Erythroblast (primary cell): ENCODE measurements at regions not wholly inside any gene's neighbourhood (a gene's known extent, or its start where the extent isn't known, plus 50 kb on each side); places are given as distances from the start of the nearest gene placed in this dataset.
"Not testable (repeated sequence)": the region's sequence is repeated elsewhere in the genome, so short reads cannot be mapped to it uniquely, and the experiment has no call there.

Source experiments
- DNase-seq, 2 experiments: peaks; one replicate each; lab custom pipeline; 2025; lab: John Stamatoyannopoulos, UW
- GATA1 ChIP-seq: IDR thresholded peaks from 2 replicates; pipeline ENCODE4 v1.6.1; 2011; ENCODE audit warnings: low read depth, mild to moderate bottlenecking, control low read depth, low read length, moderate library complexity
- POLR2A ChIP-seq: IDR thresholded peaks from 2 replicates; pipeline ENCODE4 v1.6.1; 2011; ENCODE audit warnings: mild to moderate bottlenecking, low read length

DNA sequence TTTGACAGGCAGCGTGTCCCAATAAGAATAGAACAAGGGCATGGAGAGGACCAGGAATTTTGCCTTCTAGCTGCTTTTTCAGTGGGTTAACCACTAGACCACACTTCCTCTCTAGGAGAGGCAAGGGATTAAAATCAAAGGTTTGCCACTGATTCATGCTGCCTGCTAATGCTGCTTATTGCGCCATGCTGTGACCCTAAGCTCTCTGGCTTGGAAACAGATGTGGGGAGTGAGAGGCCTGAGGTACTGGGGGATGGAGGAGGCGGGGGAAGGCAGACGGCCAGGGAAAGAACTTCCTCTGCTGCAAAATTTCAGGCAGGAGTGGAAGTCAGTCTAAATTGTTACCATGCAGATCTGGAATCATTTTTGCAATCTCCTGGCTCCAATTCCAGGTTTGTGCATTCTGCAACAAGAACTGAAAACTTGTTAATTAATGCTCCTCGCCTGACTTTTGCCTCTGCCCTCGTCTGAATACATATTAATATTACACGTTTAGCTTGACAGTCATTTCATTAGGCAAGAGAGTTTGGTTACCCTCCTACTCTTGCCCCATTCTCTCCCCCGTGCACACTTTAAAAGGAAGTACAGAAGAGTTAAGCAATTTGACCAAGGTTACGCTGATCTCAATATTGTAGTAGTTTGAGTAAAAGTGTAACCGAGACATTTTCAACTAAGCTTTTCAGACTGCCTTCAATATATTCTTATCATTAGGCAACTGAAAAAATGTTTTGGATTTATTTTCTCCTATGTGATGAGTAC is 121.7 kb upstream of the SPRED1 start:
- TF ChIP-seq GATA1 = no peak
- TF ChIP-seq POLR2A = no peak
- no peak for DNase-seq

DNA sequence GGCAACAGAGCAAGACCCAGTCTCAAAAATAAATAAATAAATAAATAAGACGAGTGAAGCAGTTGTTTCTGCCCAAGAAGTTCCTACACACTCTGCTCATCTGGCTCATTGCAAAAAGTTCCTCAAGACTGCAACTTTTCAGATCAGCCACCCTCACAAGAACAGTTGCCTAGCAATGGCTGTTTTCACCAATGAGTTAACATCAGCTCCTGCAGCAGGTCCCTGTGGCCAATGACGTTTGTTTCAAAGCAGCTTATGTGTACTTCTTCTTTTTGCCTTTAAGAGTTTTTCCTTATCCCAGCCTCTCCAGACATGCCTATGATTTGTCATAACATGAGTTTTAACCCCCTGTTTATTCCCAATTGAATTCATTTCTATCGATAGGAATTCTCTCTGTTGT is 118.4 kb upstream of the SPRED1 start:
- TF ChIP-seq GATA1 (no peak), POLR2A (no peak)
- DNase-seq = no peak

DNA sequence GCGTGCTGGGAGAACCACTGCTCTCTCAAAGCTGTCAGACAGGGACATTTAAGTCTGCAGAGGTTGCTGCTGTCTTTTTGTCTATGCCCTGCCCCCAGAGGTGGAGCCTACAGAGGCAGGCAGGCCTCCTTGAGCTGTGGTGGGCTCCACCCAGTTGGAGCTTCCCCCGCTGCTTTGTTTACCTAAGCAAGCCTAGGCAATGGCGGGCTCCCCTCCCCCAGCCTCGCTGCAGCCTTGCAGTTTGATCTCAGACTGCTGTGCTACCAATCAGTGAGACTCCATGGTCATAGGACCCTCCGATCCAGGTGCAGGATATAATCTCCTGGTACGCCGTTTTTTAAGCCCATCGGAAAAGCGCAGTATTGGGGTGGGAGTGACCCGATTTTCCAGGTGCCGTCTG is 110.4 kb upstream of the SPRED1 start:
- DNase-seq = not testable (repeated sequence)

DNA sequence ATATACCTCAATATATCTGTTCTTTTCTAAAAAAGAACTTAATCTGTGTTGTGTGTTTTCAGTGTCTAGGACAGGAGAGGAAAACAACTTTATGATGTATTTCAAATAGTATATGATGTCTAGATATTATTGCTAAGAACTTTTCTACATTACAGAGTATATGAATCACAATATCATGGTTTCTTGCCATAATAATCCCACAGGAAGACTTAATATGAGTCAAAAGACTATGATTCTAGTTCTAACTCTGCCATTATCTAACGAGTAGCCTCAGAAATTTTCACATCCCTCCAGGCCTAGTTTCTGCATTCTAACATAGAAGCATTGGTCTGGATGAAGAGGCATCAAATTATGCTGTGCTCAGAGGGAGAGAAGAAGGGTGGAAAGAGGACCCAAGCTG is 107.7 kb upstream of the SPRED1 start:
- TF ChIP-seq GATA1 = no peak
- TF ChIP-seq POLR2A = no peak
- DNase-seq = no peak

DNA sequence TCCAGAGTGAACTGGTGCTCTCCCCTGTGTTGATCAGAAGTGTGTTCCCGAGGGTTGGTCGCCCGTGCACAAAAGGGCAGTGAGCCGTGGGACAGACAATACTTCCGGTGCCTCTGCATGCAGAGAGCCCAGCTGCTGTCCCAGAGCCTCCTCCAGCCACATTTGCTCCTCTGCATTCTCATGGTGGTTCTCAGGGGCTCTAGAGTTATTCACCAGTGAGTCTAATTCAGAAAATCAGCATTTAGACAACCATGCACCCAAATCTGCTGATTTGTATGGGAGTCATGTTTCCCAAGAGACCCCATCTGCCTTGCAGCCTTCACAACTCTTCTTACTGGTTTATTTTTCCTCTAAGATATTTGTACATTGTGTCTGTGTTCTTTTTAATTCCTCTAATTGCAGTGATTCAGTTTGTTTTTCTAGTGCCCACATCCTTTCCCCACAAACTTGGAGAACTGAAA is 107.0 kb upstream of the SPRED1 start:
- TF ChIP-seq GATA1 = no peak
- no peak for TF ChIP-seq POLR2A
- DNase-seq = no peak

DNA sequence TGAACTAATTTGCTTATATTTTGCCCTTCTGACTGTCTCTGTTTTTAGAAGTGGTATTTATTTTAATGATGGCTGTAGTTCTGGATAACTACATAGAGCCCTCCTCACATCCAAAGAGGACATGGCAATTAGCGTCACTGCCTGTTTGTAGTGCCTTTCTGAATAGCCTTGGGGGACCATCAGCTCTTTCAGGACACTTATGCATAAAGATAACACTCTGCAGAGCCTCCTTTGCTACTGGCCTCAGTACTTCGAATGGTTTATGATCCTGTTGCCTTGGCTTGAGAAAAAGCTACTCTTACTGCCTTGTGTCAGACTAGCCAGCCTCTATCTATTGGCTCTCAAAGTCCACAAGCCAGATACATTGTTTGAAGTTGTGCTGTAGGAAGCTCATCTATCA is 105.4 kb upstream of the SPRED1 start:
- DNase-seq = no peak
- TF ChIP-seq POLR2A (no peak), GATA1 (no peak)

DNA sequence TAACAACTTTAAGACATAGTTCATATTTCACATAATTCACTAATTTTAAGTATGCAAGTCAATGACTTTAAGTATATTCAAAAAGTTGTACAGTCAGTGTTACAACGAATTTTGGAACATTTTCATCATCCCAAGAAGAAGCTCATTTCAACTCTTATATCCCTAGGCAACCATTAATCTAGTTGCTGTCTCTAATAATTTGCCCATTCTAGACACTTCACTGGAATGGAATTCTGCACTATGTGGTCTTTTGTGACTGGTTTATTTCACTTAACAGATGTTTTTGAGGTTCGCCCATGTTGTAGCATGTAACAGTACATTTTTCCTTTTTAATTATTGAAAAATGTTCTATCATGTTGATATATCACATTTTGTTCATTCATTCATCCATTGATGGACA is 104.2 kb upstream of the SPRED1 start:
- DNase-seq = no peak
- TF ChIP-seq GATA1 (no peak), POLR2A (no peak)

DNA sequence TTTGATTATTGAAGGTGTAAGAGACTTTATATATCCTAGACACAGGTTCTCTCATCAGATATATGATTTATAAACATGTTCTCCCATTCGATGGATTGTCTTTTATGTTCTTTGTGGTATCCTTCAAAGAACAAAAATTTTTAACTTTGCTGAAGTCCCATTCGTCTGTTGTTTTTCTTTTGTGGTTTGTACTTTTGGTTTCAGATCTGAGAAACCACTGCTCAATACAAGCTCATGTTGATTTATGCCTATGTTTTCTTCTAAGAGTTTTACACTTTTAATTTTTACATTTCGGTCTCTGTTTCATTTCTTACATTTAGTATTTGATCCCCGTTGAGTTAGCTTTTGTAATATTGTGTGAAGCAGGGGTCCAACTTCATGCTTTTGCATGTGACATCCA is 103.3 kb upstream of the SPRED1 start:
- no peak for TF ChIP-seq GATA1
- no peak for TF ChIP-seq POLR2A
- DNase-seq = no peak

DNA sequence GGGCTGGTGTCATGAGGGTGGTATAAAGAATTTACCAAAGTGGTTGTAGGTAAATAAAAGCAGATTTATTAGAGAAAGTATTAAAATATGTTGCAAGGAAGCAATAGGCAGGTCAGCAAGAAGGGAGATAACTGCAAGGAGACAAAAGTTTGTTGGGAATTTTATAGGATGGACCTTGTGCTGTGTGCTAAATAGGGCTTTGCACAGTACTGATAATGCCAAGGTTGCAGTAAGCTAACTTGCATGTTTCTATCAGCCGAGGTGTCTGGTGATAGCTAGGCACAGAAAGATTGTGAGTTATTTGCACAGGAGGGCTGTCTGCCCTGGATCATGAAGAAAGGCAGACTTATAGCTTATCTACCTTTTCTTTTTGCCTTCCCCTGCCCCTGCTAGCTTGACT is 102.5 kb upstream of the SPRED1 start:
- TF ChIP-seq POLR2A (no peak), GATA1 (no peak)
- DNase-seq = no peak

DNA sequence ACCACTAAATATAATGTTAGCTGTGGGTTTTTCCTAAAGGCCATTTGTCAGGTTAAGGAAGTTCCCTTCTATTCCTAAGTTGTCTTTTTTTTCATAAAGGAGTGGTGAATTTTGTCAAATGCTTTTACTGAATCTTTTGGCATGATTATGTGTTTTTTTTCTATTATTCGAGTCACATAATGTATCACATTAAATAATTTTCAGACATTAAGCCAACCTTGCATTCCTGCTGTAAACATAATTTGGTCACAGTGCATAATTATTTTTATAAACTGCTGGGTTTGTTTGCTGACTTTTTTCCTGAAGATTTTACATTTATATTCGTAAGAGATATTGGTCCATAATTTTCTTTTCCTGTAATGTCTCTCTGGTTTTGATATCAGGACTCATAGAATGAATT is 101.8 kb upstream of the SPRED1 start:
- TF ChIP-seq GATA1 (no peak), POLR2A (no peak)
- DNase-seq = no peak

DNA sequence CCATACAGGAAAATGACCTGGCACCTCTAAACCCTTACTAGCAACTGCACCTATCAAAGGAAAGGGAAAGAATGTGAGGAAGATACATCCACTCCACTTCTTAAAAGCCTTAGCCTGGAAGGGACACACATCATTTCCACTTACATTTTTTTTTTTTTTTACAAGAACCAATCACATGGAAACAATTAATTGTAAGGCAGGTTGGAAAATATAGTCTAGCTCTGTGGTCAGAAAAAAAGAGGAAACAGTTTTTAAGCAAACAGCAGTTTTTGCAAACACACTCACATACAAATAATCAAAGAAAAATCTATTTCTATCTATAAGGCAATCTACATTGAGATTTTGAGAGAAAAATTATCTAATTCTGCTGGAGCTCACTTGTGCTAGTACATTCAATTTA is 98.9 kb upstream of the SPRED1 start:
- TF ChIP-seq GATA1 (no peak), POLR2A (no peak)

DNA sequence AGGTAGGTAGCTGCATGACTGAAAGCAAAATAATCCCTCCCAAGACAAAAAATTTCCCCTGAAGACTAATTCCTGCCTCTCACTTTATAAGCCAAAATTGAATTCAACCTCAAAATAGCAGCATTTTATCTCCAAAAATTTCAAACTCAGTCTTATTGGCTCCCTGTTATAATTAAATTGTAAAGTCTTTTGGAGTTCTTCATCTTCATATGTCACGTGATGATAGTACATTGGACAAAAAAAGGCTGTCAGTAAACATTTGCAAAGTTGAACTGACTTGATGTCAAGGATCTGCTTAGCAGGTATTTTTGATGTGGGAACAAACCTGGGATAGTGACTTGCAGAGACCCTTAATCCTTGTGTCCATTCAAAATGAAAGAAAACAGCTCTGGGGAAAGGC is 98.4 kb upstream of the SPRED1 start:
- no peak for DNase-seq
- TF ChIP-seq POLR2A (no peak), GATA1 (no peak)

More for the DNA sequence above, 98.9 kb upstream of the SPRED1 start:
- no peak for DNase-seq

DNA sequence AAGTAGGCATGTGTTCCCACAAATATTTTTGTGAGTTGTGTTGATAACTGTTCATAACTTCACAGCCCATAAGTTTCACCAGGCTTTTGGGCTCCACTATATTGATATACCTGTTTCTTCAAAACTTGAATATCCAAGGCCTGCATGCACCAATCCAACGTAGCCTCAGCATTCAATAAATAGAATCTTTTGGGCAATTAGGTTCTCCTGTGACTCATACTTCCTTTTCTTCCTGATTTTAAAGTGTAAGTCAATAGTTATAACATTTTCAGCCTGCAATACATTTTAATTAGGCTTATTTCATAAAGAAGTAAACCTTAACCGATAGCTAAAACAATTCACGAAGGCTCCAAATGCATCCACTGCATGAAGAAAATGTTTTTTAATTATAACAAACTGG is 97.8 kb upstream of the SPRED1 start:
- no peak for DNase-seq
- TF ChIP-seq POLR2A (no peak), GATA1 (no peak)

DNA sequence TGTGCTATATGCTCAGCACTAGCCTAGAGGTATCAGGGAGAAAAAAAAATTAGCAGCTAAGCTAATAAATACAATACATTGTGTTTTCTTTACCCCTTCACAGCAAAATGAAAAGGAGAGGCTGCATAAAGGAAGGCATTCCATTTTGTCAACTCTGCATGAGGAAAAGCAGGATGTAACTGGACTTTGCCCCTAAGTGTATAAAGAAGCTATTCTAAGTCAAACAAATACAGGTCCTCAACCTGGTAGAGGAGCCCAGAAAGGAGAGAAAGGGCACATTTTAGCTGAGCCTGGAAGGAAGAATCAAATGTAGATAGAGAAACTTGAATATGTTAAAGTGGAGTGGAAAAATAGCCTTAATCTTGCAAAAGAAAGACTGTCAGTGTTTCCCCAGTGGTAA is 89.0 kb upstream of the SPRED1 start:
- TF ChIP-seq GATA1 = no peak
- TF ChIP-seq POLR2A = no peak
- no peak for DNase-seq

DNA sequence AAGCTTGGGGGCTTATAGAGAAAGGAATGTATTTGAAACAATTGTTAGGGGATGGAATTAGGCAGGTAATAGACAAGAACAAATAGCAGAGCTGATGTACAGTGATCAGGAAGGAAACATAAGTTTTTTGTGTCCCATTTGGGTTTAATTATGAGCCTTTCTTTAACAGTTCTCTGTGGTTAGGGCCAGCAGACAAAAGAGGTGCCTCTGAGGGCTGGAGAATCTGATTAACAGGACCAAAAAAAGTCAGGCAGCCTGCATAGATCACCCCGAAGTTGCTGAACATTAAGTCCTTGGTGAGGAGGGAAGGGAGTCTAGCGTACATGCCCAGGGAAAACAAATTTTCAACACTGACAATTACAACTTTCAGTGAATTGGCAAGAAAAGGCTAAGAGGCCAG is 88.6 kb upstream of the SPRED1 start:
- no peak for DNase-seq
- TF ChIP-seq GATA1 (no peak), POLR2A (no peak)
